ENCODE measurements at regions not wholly inside any gene's neighbourhood (a gene's known extent, or its start where the extent isn't known, plus 50 kb on each side); places are given as distances from the start of the nearest gene placed in this dataset.

- DNase-seq (no peak), ATAC-seq (no peak), FAIRE-seq (no peak)
- Histone ChIP-seq H3K27ac (peak overlapping the region in 1 of 4 donors; percentile 92), H3K36me3 (no peaks in the 10 kb centered on the region), H3K4me1 (peaks cover 11 to 27% (median 17%) of the 10 kb centered on the region in 3 donors), H3K27me3 (no peaks in the 10 kb centered on the region), H3K9me3 (no peaks in the 10 kb centered on the region), H3K4me3 (no peak overlapping the region)
- WGBS, 2 donors, result 78 to 86% methylated on average over 2 of the region's 2 CpGs
- intact Hi-C loops (cut with DNase I), result no loop called here
- TF ChIP-seq, protein P1, sequence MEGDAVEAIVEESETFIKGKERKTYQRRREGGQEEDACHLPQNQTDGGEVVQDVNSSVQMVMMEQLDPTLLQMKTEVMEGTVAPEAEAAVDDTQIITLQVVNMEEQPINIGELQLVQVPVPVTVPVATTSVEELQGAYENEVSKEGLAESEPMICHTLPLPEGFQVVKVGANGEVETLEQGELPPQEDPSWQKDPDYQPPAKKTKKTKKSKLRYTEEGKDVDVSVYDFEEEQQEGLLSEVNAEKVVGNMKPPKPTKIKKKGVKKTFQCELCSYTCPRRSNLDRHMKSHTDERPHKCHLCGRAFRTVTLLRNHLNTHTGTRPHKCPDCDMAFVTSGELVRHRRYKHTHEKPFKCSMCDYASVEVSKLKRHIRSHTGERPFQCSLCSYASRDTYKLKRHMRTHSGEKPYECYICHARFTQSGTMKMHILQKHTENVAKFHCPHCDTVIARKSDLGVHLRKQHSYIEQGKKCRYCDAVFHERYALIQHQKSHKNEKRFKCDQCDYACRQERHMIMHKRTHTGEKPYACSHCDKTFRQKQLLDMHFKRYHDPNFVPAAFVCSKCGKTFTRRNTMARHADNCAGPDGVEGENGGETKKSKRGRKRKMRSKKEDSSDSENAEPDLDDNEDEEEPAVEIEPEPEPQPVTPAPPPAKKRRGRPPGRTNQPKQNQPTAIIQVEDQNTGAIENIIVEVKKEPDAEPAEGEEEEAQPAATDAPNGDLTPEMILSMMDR (IDR thresholded peaks at IDR 0.05), result no peak
These were observed 60.5 kb upstream of the ZNRF2 start for GRCh38 chr7:30223896-30224295.

DNA sequence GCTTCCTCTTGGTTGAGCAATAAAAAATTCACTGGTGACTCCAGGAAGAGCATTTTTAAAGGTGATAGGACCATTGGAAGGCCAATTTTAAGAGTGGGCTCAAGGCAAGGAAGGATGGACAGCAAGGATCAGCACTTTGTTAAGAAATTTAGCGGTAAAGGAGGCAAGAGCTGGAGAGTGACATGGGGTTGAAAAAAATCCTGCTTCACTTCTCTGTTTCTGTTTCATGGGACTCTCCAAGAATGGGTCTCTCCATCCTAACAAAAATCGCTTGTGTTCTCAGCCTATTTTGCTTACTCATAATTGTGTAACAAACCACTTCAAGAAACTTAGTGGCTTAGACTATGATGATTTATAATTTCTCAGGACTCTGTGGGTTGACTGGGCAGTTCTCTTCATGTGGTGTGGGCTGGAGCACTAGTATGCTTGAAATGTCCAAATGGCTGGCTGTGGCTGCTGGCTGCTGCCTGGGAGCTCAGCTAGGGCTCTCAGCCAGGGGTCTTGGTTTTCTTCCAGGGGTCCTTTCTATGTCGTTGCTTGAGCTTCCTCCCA, 59.8 kb upstream of the ZNRF2 start:
- FAIRE-seq (no peak), DNase-seq (no peak), ATAC-seq (peak in 2 of 4 donors; percentile 11 to 16)
- peak overlapping the region in 2 of 4 donors; percentile 92 to 93 for H3K27ac ChIP-seq
- 85% methylated on average over 3 of the region's 3 CpGs for WGBS, 2 donors
- no peaks in the 10 kb centered on the region for H3K9me3 ChIP-seq
- H3K4me1 ChIP-seq, result peaks cover 11 to 27% (median 17%) of the 10 kb centered on the region in 3 donors
- H3K36me3 ChIP-seq, result no peaks in the 10 kb centered on the region
- TF ChIP-seq, protein P1 (IDR thresholded peaks at IDR 0.05), result no peak
- no peaks in the 10 kb centered on the region for H3K27me3 ChIP-seq
- no peak overlapping the region for H3K4me3 ChIP-seq
- intact Hi-C loops (cut with DNase I), result no loop called here

GRCh38 chr7:30225863-30226613, 58.4 kb upstream of the ZNRF2 start:
- peak; percentile 88 to 95 (median 89) for ATAC-seq
- intact Hi-C loops (cut with DNase I), result no loop called here
- TF ChIP-seq, protein P1 (IDR thresholded peaks at IDR 0.05), result no peak

GRCh38 chr7:30226614-30227268, 57.7 kb upstream of the ZNRF2 start:
- DNase-seq, result peak; percentile 70 to 88 (median 72)
- TF ChIP-seq, protein P1 (IDR thresholded peaks at IDR 0.05), result peak; percentile 15 to 53 (median 26)
- Histone ChIP-seq H3K9me3 (no peaks in the 10 kb centered on the region), H3K4me3 (no peak overlapping the region), H3K27ac (peak overlapping the region; percentile 44 to 93 (median 85)), H3K36me3 (no peaks in the 10 kb centered on the region), H3K4me1 (peaks cover 11 to 27% (median 17%) of the 10 kb centered on the region in 3 donors), H3K27me3 (no peaks in the 10 kb centered on the region)
- intact Hi-C loops (cut with DNase I), result no loop called here
- ATAC-seq, result peak; percentile 87 to 92 (median 88)
- 26 to 30% methylated on average over 12 of the region's 12 CpGs for WGBS, 2 donors
- no peak for FAIRE-seq

More at GRCh38 chr7:30225863-30226613, 58.4 kb upstream of the ZNRF2 start:
- Histone ChIP-seq H3K4me3 (no peak overlapping the region), H3K36me3 (no peaks in the 10 kb centered on the region), H3K9me3 (no peaks in the 10 kb centered on the region), H3K27ac (peak overlapping the region; percentile 44 to 93 (median 85)), H3K4me1 (peaks cover 11 to 27% (median 17%) of the 10 kb centered on the region in 3 donors), H3K27me3 (no peaks in the 10 kb centered on the region)
- WGBS, 2 donors, result 31 to 34% methylated on average over 7 of the region's 7 CpGs
- DNase-seq (peak; percentile 45 to 80 (median 74)), FAIRE-seq (no peak)
